ENCODE measurements at regions not wholly inside any gene's neighbourhood (a gene's known extent, or its start where the extent isn't known, plus 50 kb on each side); places are given as distances from the start of the nearest gene placed in this dataset.

GRCh38 chr2:111661286-111661940, 222.6 kb downstream of the ANAPC1 start:
- DNase-seq = no peak
- TF ChIP-seq CTCF (conservative IDR thresholded peaks at IDR 0.05) = no peak
- no peaks in the 10 kb centered on the region for H3K9me3 Mint-ChIP-seq
- Histone ChIP-seq H2BK15ac (ENCODE audit: low read depth, low read length) (no peak overlapping the region), H3K4ac (ENCODE audit: low read depth, low read length) (no peak overlapping the region), H2BK120ac (ENCODE audit: low read depth, low read length, poor library complexity, severe bottlenecking) (no peak overlapping the region), H3K14ac (ENCODE audit: insufficient read depth, low read length) (no peak overlapping the region; the same call in 1 of the 2 replicates), H3K23me2 (ENCODE audit: insufficient read length, low read depth, low read length, poor library complexity, severe bottlenecking) (no peaks in the 10 kb centered on the region), H3K9me3 (ENCODE audit: control insufficient read depth, low read depth, low read length) (no peaks in the 10 kb centered on the region), H2BK12ac (ENCODE audit: insufficient read length, low read depth, low read length) (peak overlapping the region; percentile 38), H3K79me2 (ENCODE audit: insufficient read depth, low read length) (no peaks in the 10 kb centered on the region), H2BK5ac (ENCODE audit: insufficient read length, low read length) (no peak overlapping the region), H3K4me1 (ENCODE audit: insufficient read depth, low read length) (peaks cover 4% of the 10 kb centered on the region; the same call in 1 of the 2 replicates), H3K79me1 (ENCODE audit: insufficient read depth, low read depth, low read length, poor library complexity, severe bottlenecking) (no peaks in the 10 kb centered on the region), H3K4me2 (ENCODE audit: insufficient read depth, insufficient read length, low read length) (no peak overlapping the region), H2BK20ac (ENCODE audit: low read depth, low read length, poor library complexity, severe bottlenecking) (no peak overlapping the region), H3K27me3 (ENCODE audit: insufficient read depth, low read length) (no peaks in the 10 kb centered on the region), H3K27ac (ENCODE audit: insufficient read length, low read depth, low read length) (no peak overlapping the region), H4K91ac (ENCODE audit: insufficient read length, low read depth, low read length) (peak overlapping the region; percentile 31), H3K9ac (ENCODE audit: extremely low read depth, insufficient read length, low read length) (no peak overlapping the region), H4K20me1 (ENCODE audit: control insufficient read depth, insufficient read depth, insufficient read length) (no peaks in the 10 kb centered on the region), H3K18ac (ENCODE audit: insufficient read length, low read depth, low read length) (no peak overlapping the region), H2AFZ (ENCODE audit: low read length) (no peak overlapping the region), H4K5ac (ENCODE audit: insufficient read length, low read depth, low read length) (no peak overlapping the region), H3K23ac (ENCODE audit: insufficient read length, low read depth, low read length) (no peak overlapping the region), H3K56ac (ENCODE audit: insufficient read length, low read depth, low read length) (no peak overlapping the region), H3T11ph (ENCODE audit: low read length) (no peak overlapping the region), H4K8ac (replicated peaks; ENCODE audit: insufficient read length, low read depth, low read length) (no peak overlapping the region), H2AK5ac (ENCODE audit: insufficient read length, low read length) (no peak overlapping the region)
- no peaks in the 10 kb centered on the region for H3K36me3 Mint-ChIP-seq (ENCODE audit: insufficient read depth in 1 of 3, low read depth in 3 of 3)
- WGBS (ENCODE audit: extremely low coverage, insufficient read length, low lambda C conversion rate) = no CpG with 5 or more reads among the region's 7 CpGs
- peaks cover 2% of the 10 kb centered on the region for H3K27me3 Mint-ChIP-seq (ENCODE audit: low read depth)
- H3K27ac Mint-ChIP-seq = no peak overlapping the region; a peak in 1 of 7 replicates
- no peak overlapping the region for H3K4me3 Mint-ChIP-seq
- H3K4me1 Mint-ChIP-seq = peaks cover 18% of the 10 kb centered on the region in 2 experiments

Data from H9 (cell line).